Hematopoietic multipotent progenitor cell treated with erythropoietin and hydrocortisone succinate and interleukin-3 and kit ligand, for 6 days (in vitro differentiated cells): ENCODE measurements at regions not wholly inside any gene's neighbourhood (a gene's known extent, or its start where the extent isn't known, plus 50 kb on each side); places are given as distances from the start of the nearest gene placed in this dataset.
"Not testable (repeated sequence)": the region's sequence is repeated elsewhere in the genome, so short reads cannot be mapped to it uniquely, and the experiment has no call there.

Source experiments
- DNase-seq: peaks from one replicate; pipeline ENCODE4 v3.0.0-alpha.2; 2015

DNA sequence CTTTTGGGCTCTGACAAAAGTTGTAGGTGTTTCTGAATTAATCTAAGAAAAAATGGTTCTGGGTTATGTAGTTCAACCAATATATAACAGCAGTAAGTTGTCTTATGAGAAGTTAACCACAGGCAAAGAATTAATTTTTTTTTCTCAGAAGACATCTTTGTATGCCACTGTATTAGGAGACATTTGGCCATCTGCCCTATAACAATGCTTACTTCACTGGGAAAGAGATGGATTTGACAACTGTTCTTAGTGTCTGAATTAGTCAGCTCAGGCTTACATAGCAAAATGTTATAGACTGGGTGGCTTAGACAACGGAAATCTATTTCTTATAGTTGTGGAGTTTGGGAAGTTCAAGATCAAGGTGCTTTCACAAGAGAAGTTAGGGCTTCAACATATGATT, 508.1 kb downstream of the STIM2 start:
- no peak for DNase-seq

DNA sequence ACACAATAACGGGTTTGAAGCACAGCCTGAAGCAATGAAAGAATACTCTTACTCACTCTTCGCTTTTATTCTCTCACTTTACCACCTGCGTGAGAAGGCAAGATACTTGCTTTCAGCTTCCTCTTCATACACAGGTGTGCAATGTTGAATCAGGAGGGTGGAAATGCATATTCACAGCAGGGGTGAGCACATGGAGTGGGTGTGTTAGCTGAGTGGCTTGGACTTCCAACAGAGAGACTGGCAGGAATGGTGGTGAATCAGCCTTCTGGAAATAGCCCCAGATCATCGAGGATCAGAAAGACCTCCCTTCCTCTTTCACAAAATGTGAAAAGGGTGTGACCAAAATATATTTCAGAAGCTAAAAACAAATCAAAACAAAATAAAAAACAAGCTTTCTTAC, 521.2 kb downstream of the STIM2 start:
- DNase-seq = no peak

DNA sequence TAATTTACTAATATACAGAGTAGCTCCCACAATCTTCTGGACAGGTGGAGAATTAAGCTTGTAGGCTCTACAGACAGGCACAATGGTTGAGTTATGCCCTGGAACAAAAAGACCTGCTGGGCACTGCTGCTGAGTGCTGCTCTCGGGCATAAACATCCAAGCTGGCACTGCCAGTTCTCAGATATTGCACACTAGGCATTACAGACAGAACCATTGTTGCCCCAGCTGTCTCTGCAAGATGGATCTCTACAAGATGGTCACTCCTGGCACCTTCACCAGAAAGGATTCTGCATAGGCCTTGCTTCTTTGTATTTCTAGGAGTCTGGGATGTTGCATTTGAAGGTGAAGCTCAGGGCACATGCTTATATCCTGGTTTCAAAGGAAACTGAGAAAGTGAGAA, 527.1 kb downstream of the STIM2 start:
- no peak for DNase-seq

DNA sequence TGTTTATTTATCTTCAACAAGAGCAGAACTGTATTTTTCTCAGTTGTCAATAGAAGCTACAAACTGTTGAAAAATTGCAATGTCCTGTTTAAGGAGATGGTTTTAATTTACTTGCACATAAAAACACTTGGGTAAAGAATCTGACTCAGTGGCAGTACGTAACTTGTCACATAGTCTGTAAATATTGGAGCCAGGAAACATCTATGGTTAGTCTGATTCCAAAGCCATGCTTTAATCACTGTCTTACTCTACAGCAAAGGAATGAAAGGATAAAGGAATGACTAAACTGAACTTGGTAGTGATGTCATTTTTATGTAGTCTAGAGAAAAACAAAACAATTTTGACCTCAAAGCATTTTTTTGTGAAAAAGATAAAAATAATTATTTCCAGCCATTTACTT, 537.2 kb downstream of the STIM2 start:
- no peak for DNase-seq

DNA sequence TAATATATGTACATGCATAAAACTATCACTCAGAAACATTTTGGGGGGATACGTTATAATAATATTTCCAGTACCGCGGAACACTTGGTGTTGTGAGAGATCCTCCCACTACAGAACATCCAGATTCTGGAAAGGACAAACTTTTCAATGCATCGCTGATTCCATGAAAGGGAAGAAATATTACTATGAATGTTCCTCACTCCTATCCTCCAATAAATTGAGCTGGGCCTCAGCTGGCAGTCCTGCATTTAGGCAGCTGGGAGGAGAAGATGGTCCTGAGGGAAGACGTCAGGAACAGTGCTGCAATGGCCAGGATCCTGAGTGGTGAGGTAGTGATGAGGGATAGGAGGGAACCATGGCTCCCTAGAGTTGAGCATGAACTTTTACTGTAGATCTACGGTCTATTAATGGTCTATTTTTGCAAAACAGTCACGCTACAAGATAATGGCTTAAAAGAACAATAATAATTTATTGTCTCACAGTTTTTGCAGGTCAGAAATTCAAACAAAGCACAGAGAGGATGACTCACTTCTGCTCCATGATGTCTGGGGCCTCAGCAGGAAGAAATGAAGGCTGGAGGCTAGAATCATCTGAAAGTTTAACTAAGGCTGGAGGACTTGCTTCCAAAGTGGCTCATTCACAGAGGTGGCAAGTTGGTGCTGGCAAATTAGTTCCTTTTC, 538.1 kb downstream of the STIM2 start:
- DNase-seq = no peak

DNA sequence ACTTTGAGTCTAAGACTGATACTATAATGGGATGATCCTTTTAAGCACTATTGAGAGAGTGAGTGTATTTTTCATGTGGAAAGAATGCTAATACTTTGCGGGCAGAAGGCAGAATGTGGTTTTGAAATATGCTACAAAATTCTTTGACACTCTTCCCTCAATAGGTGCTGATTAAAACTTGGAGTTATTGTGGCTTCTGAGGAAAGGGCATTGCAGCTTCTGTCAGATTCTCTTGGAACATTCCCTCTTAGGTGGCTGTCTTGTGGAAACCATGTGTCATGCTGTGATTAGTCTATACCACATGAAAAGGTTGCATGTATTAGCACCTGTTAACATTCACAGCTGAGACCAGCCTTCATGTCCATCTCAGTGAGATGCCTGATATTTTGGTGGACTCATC, 547.0 kb downstream of the STIM2 start:
- no peak for DNase-seq

DNA sequence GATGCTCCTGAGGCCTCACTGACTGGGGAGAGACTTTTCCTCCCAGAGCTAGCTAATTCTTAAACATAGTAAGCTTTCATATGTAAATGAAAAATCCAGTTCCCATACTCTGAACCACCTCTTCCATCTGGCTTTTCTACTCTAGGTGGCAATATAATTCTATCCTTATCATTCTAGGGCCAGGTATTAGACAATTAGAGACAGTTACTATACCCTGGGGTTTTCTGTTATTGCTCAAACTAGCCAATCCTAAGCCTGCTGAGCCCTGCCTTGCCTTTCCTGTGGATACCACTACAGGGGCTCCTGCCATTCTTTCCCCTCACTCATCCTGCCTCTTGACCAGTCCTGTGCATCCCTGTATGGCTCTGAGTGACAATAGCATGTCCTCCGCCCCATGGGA, 552.0 kb downstream of the STIM2 start:
- DNase-seq = no peak

DNA sequence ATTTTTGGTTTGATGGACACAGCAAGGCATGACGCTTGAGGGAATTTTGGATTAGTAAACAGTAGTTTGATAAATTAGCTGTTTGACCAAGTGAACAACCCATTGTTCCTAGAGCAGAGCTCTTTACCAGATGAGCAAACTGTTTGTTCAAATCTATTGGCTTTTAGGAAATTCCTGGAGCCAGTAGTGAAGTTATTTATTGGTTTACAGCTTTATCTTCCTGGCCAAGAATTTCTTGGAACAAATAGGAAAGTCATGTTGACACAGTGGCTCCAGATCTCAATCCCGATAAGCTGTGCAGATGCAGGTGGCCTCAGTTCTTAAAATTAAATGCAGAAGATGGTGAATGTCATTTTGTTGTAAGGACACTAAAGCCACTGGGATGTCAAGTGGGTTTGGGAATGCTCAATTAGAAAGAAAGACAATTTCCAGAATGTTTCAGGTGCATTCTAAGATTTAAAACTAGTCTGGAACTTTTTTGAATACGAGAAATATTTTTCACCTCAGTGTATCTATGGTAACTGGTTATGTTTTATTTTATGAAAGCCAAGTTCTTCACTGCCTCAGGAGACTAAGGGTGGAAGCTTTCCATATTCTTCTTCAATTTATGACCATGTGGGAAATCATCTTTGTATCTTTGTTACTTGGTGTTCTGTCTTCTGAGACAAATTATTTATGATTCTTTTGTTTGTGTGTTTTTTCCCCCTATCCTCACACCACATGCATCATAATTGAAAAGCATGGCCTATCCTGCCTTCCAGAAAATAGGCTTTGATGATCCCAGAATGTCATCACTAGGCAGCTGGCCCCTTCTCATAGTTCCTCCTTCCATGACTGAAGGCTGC, 554.5 kb downstream of the STIM2 start:
- DNase-seq = no peak

DNA sequence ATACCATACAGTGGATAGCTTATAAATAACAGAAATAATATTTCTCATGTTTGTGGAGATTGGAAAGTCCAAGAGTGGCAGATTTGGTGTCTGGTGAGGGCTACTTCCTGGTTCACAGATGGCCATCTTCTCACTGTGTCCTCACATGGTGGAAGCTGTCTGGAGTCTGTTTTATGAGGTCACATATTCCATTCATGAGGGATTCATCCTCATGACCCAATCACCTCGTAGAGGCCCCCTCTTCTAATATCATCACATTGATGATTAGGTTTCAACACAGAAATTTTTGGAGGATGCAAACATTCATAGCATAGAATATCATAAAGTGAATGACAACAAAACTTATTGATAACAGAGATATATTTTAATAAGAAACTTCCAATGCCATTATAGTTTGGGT, 568.0 kb downstream of the STIM2 start:
- DNase-seq = no peak

DNA sequence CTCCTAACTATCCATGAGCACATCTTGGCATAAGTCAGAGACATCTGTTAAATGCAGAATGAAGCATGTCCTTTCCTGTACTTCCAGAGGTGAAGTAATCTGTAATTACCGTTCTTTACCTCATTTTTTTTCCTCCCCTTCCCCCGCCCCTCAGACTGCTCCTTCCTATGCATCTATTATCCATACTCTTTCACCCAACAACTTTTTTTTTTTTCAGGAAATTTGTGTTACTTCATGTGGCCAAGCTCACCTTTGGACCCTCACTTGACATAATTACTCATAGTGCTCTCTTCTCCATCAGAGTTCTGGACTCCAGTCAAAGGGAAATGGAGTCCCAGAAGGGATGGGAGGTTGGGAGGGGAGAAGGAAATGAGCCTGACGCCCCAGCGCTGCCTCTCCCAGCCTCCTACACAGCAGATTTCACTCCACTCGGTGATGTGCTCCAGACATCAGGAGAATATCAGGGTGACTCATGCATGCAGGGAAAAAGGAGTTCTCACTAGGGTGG, 568.8 kb downstream of the STIM2 start:
- DNase-seq = no peak

DNA sequence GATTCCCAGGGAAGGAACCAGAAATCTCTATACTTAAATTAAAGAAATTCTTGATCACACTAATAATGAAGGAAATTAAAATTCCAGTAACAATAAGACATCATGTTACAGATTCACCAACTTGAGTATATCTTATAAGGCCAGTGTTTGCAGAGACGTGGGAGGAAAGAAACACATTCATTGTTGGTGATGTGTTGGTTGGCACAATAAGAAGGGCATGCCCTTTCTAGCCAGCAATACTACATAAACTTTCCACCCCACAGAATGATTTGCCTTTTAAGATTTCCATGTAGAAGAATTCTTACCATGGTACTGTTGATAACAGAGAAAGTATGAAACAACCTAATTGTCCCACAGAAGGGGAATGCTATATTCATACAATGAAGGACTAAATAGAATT, 581.5 kb downstream of the STIM2 start:
- no peak for DNase-seq

DNA sequence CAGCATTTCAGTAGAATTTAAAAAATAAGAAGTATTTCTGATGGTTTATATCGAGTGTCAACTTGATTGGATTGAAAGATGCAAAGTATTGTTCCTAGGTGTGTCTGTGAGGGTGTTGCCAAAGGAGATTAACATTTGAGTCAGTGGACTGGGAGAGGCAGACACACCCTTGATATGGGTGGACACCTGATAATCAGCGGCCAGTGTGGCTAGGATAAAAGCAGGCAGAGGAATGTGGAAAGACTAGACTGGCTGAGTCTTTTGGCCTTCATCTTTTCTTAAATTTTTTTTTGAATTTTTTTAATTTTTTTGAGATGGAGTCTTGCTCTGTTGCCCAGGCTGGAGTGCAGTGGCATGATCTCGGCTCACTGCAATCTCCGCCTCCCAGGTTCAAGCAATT, 582.0 kb downstream of the STIM2 start:
- not testable (repeated sequence) for DNase-seq

DNA sequence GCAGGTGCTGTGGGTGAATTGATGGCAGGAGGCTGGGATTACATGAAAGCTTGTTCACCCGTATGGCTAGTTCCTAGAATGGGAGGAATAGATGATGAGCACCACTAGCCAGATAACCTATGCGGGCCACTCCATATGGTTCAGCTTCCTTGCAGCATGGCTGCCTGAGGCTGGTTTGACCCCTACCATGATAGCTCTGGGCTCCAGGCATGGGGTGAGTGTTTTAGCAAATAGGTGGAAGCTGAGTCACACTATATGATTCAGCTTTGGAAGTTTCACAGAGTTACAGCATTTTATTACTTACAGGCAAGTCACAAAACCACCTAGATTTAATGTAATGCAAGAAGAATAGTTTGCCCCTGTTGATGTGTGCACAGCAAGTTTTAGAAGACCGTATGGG, 603.2 kb downstream of the STIM2 start:
- DNase-seq = no peak

DNA sequence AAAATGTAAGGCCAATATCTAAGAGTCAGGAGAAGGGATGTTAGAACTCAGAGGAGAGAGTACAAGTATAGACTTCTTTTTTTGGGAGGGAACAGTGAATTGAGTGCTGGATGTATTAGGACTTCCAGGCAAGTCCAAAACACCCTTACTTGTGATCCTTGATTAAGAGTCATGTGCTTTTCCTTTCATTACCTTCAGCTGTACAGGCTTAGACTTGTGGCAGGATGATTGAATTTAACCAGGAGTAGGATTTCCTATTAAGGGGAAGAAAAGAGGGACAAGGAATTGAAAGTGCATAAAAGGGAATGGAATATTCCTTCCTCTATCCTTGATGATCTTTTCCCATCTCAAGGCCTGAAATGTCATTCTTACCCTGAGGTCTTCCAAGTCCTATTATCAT, 606.7 kb downstream of the STIM2 start:
- DNase-seq = no peak

DNA sequence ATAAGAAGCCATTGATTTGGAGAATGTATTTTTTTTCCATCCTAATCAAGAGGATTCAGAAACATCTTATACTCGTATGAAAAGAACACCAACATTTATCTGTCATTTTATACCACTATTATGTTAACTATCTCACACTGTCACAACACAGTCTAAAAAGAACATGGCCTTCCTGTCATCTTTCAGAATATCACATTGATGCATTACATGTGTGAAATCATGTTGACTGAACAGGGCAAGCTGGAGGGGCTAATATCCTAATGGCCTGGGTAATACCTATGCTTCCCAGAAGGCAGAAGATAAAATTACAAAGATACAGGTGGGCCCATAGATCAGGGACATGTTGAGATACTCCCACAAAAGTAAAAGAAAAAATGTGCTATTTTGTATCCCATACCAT, 611.7 kb downstream of the STIM2 start:
- no peak for DNase-seq

DNA sequence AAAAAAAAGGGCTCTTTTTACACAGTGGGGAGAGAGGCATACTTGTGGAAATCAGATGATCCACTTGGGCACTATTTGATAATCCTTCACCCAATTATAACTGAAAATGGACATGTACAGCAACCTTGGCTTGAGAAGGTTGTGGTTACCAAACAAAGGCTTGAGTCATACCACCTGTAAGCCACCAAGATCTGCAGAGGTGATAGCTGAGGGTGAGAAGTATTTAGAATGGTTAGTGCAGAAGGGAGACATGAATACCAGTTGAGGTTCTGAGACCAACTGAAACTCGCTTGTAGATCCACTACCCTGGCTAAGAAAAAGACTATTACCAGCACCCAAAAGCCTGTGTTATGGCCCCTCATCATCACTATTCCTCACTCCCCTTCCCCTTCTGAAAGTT, 614.0 kb downstream of the STIM2 start:
- DNase-seq = no peak

DNA sequence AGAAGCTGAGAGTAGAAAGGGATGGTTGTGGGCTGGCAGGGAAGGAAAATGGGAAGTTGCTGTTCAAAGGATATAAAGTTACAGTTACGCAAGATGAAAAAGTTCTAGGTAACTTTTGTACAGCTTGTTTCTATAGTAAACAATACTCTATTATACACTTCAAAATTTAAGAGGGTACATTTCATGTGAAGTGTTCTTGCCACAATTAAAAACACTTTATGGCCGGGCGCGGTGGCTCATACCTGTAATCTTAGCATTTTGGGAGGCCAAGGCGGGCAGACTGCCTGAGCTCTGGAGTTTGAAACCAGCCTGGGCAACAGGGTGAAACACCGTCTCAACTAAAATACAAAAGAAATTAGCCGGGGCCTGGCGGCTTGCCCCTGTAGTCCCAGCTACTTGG, 623.6 kb downstream of the STIM2 start:
- no peak for DNase-seq

DNA sequence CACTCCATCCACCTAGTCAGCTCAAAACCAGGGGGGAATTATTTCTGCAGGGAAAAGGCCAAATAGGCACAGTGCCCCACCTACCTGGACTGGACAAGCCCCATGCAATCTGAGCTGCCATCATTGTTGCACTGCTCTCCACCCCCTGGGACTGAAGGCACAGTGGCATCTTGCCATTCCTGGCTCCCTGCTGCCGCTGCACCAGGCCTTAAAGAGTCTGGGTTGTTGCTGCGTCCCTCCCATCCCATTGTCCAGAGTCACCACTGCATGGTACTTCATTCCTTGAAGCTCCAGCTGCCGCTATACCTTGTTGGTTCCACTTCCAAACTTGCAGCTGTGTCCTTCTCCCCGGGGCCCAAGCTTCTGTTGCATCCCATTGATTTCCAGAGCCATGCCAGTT, 629.7 kb downstream of the STIM2 start:
- DNase-seq = no peak

DNA sequence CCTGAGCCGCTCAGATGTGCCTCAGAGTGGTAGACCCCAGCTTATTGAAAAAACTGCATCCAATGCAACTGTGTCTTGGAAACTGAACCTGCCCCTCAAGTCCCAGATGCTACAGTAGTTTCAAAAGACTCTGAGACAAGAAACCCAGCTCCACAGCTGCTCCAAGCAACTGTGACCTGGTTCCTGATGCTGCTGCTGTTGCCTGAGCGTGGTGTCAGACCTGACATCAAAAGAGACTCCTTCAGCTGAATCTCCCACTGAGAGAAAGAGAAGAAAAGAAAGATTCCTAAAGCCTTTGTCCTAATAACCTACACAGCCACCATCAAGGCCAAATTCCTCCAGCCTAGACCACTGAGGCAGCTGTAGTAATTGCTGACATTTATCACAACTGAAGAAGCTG, 630.1 kb downstream of the STIM2 start:
- no peak for DNase-seq

DNA sequence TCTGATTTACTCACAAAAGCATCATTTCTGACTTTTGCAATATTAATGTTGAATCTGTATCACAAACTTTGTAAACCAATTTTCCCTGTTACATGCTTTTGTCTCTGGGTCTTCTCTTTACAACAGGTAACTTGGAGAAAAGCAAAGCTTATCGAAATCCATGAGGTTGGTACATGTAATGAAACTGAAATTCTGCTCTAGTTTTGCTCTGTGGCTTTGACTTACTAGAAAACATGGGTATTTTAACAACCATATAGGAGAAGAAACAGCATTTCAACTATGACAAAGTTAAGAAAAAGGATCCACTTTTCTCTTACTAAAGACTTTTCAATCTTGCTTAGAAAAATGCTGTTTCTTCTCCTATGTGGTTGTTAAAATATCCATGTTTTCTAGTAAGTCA, 645.8 kb downstream of the STIM2 start:
- DNase-seq = no peak

DNA sequence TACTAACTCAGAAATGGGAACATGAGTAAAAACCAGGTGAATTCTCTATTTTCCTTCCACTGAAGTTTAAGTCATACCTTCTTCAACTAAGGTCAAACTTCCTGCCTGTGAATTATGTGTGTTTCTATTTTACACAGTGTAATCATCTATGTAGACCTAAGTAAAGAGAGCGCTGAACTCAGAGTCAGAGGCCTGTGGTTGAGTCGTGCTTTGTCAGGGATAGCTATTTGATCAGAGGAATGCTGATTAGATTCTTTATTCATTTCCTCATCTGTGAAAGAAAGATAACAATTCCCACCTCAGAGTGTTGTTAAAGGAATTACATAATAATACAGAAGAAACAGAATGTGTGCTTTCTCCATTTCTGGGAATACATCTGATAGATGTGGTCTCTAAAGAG, 654.1 kb downstream of the STIM2 start:
- DNase-seq = no peak

DNA sequence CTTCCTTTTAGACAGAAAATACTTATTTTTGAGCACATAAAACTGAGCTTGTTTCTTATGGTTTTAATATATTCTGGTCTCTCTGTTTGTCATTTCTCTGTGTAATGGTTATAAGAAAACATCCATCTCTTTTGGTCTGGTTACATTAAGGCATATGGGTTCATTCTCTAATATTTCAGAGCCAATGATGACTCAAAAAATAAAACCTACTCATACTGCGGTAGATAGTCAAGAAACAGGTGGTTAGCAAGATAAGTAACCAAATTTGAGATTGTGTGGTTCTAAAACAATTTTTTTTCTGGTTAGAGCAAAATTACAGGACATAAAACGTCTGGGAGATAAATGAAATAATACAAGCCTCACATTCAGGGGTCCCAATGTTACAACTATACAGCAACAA, 654.5 kb downstream of the STIM2 start:
- DNase-seq = no peak

DNA sequence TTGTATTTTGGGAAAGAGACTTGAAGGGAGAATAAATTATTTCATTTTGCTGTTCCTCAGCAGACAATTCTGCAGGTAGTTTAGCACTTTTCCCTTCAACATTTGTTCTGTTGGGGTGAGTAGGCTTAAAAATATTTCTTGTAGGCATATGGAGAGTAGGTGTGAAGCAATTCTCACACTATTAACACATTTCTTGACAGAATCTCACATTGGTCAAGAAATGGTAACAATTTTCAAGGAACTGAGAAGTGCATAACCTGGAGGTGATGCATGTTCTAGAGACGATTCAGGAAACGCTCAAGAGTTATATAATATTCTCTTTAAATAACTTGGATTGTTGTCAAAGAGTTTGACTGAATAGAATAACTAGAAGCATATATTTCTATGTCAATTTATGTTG, 658.2 kb downstream of the STIM2 start:
- DNase-seq = no peak

DNA sequence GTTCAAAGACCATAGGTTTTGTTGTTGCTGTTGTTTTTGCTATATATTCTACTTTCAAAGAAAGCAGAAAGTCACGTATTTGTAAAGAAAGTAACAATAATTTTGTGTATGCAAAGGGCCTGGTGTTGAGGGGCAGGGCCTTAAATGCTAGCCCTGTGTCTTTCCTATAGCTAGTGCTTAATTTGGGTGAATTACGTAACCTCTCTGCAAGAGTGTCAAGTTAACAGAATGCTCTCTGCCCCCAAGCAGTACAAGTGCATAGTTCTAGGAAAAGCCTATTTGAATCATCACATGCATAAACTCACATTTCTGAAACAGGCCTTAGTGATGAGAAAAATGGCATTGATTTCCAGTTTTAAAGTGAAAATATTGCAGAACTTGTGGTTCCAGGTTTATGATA, 663.6 kb downstream of the STIM2 start:
- no peak for DNase-seq

DNA sequence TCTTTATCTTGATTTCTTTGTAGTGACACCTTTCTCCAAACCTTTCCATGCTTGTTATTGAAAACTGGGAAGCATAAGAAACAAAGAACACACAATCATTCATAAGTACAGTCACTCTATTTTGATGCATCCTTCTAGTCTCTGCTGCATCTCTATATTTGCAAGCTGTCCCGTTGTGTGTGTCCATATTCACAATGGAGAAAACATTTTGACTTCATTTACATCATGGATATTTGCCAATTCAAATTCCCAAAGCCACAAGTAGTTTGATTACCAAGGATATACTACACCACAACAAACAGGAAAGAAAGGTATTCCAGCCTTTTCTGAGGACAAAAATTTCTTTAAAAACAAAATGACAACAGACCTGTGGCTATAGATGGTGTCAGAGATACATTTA, 673.8 kb downstream of the STIM2 start:
- no peak for DNase-seq
